ENCODE measurements at regions not wholly inside any gene's neighbourhood (a gene's known extent, or its start where the extent isn't known, plus 50 kb on each side); places are given as distances from the start of the nearest gene placed in this dataset.

GRCh38 chr10:78659598-78659967, 409.2 kb upstream of the ZMIZ1 start:
- TF ChIP-seq ZNF384 (IDR thresholded peaks at IDR 0.05) (no peak), NFRKB (IDR thresholded peaks at IDR 0.05) (no peak), FOXA1 (IDR thresholded peaks at IDR 0.05) (no peak), FOXM1 (IDR thresholded peaks at IDR 0.05; ENCODE audit: borderline replicate concordance) (no peak)

Data from HEK293T (cell line).